SKM-1 treated with dmso at 0.1 percent for 144 hours (cell line): ENCODE measurements at regions not wholly inside any gene's neighbourhood (a gene's known extent, or its start where the extent isn't known, plus 50 kb on each side); places are given as distances from the start of the nearest gene placed in this dataset.

ENCODE experiments used
- DNase-seq: peaks from one replicate; lab custom pipeline; 2025; ENCODE audit not compliant: unreplicated experiment; lab: John Stamatoyannopoulos, UW

DNA sequence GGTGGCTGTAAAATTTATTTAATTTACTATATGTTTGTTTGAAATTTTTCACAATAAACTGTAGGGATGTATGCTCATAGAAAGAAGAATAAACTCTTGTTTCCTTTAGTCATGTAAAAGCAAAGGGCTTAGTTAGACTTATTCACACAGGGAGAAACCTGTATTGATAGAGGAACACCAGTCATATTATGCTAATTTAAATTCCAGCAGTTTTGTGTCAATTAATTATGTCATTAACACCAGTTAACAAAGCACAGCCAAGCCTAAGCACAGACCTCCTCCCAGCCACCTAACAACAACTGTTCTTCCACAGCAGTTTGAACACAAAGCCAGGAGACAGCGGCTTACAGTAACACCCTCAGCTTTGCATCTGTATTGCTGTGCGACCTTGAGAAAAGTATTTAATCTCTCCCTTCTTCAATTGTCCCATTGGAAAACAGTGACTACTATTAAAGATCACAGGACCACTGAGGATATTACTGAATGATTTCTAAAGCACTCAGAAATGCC is 260.8 kb upstream of the RRP15 start:
- no peak for DNase-seq

DNA sequence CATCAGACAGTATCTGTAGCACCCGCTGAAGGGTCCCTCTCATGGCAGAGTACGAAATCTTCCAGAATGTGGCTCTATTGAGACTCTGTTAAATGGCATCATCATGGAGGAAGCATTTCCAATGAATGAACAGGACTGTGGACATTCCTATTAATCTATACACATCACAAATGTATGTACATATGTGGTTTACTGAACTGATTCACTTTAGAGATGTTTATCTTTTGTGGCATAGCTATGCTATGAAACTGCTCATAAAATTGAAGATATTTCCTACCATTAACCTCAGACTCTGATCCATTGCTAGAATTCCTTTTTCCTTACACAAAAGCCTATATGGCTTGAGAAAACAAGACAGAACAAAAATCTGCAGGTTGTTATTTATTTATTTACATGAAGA is 259.6 kb upstream of the RRP15 start:
- DNase-seq: no peak

DNA sequence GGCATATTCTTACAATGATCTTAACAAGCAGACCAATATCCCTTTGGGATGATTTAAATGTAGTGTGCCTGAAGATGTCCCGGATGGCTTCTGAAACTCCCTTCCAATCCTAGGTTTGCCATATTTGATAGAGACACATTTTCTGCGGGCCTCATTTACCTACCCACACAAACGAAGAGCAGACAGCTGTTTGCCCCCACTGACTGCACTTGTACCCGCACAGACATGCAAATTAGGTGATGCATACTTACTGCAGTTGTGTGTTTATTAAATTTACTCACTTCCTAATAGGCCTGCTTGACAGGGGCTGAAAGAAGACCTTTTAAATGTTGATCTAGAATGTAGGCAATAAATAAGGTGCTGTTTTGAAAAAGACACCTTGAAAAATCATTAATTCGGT is 257.9 kb upstream of the RRP15 start:
- DNase-seq: no peak

DNA sequence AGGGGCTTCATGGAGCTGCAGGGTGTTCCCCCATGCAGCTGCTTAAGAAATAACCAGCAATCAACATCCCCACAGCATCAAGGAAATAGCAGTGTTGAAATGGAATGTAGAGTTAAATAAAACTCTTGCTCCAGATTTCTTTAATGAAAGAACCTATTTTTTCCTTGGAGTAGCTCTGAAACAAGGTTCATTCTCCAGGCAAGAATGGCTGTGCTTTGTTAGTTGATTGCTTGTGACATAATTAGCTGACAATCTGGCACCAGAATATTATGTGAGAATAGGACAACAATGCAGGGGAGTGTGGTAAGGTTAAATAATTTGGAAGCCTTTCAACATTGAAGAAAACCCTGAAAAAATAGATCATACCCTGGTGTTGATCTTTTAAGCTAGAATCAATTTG is 254.2 kb upstream of the RRP15 start:
- DNase-seq: no peak

DNA sequence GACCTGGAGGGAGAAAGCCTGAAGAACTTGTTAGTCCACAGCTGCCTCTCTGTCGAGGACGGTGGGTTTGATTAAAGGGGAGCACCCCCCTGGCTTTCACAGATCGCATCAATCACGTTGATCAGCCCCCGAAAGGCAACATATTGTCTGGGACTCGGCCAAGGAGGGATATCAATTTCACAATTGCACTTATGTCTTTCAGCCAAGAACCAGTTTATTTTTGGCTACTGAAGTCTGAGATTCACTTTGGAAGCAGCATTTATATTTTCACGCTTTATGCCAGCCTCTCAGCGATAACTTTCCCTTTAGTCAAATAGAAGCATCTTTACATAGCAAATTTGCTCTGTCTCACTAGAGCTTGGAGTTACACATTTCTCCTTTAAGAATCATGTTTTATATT is 253.2 kb upstream of the RRP15 start:
- DNase-seq: no peak

DNA sequence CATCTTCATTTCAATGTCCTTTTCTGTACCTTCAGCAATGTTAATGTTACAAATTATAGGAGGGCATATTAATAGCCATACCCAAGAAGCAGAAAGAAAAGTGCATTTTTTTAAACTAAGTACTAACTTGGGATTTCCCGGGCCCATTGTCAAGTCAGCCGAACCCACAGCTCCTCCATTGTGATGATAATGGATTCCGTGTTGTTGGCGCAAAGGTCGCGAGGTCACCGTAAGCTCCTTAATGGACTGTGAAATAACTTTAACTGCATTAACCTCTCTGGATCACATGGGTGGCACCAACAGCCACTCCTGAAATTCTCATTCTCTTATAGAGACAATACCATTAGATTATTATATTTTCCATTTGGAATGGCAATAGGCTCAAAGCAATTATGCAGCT is 250.6 kb upstream of the RRP15 start:
- DNase-seq: no peak

DNA sequence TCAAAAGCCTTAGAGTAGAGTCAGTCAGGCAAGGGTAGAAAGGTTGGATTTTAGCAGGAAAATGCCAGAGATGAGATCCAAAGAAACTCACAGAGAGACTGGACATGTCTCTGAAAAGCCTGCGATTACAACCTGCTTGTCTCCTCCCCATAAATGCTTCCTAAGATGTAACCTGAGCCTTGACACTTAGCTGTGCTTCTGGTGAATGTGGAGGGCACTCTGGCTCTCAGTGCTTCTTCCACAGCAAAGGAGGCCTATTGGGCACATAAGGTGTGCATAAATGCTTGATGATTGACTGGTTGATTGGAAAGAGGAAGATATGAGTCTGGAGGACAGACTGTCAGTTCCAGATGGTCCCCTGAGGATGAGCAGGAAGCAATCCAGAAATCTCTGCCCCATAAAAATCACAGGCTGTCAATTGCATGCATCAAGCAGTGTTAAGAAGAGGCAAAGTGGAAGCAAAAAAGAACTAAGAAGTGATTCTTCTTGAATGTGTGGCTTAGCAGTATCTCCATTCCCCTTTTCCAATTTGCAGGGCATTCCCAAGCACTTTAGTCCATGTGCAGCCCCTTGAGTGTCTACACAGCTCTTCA is 236.2 kb upstream of the RRP15 start:
- DNase-seq: no peak

DNA sequence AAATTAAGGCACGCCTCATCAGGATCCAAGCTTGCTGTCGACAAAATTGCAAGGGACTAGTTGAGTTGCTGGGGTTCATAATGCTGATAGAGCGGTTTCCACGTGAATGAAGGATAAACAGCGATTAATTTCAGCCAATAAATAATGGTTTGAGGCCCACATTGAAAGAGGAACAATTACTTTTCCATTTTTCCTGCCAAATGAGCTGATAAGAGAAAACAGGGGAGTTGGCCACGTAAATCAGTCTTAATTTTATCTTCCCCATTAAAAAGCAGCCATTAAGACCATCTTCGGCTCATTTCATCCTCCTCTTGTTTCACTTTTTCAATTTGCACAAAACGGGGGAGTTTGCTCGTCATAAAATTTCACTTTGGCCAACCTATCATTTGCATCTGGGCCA is 235.5 kb upstream of the RRP15 start:
- DNase-seq: no peak

DNA sequence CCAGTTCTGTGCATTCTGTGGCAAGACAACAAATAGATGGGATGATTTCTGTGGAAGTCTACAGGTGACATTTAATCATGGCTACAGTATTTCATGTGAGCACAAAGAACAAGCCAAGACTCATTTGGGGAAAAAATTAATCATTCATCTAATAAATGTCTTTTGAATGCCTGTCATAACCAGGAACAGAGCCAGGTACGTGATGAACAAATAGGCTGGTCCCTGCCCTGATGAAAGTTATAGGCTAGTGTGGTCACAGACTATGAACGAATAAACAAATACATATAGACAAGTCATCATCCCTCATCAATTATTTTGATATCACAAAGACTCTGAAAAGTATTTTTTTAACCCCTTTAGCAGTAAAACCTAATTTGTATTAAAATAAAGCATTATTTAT is 226.4 kb upstream of the RRP15 start:
- no peak for DNase-seq

DNA sequence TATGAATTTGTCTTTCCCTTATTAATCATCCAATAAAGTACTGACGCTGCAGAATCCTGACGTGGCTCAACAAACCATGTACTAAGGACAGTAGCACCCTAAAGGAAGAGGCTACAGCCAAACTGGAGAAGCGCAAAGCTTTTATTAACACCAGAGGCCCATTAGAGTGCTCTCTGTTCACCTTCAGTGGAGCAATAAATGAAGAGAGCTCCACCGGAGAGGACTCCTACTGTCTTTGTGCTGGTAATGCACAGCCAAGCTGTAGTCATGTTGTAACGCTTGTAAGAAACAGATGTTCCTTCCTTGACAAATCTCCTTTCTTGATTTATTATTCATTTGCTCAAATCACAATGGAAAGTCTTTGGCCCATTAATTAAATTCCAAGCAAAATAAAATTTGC is 220.7 kb upstream of the RRP15 start:
- DNase-seq: no peak

DNA sequence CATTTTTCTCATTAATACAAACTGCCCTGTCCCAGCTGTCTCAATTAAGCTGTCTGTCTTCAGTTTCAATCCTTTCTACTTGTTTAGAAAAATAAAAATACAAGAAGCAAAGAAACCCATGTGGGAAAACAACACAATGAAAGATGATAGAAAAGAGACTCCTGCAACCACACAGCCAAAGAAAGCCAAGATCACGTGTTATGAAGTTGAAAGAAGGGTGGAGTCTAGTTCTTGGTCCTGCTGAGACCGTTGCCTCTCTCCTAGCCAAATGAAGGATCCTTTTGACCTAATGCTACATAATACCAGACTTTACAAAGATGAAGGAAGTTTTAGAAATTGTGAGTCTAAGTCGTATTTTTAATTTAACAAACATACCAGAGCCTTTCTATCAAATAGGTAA is 218.8 kb upstream of the RRP15 start:
- DNase-seq: no peak

DNA sequence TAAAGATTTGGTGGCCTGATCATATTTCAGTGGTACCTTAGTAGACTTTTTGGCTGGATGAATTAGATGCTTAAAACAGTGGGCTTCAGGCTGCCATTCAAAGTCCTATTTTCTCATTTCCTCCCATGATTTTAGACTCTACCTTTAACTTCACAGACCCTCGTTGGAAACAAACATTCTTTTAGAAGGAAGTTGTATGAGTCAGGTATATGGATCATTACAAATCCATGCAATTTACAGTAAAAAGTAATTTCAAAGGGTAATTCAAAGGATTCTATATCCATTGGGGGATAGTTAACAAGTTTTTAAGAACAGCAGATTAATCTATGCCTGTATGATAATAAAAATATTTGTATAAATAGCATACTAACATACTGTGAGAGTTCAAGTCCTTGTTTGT is 216.9 kb upstream of the RRP15 start:
- no peak for DNase-seq

DNA sequence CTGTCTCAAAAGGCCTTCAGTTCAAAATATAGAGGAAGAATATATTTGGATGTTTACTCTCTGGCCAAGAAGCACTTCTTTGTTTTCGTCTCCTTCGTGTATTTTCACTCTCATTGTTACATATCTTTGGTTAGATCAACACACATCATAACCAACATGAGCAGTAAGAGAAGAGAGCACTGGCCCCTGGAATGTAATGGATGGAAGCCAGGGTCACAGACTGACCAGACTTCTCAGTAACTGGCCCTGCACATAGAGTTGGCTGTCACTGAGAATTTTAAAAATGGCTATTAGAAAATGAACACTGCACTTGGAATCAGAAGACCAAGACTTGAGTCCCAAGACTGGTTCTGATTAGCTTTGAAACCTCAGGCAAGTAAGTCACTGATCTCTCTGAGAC is 215.9 kb upstream of the RRP15 start:
- DNase-seq: no peak

DNA sequence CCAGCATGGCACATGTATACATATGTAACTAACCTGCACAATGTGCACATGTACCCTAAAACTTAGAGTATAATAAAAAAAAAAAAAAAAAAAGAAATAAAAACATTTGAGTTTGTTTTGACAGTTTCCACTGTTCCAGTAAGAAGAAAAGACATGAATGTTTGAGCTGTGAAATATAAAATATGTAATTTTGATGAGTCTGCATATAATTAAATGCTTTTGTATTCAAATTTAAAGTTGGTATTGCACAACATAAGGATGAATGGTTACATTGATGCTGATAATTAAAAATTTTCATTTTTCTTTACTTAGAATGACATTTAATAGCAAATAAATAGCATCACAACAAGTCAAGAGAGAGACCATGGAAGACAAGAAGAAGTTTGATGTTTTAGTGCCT is 212.0 kb upstream of the RRP15 start:
- no peak for DNase-seq

DNA sequence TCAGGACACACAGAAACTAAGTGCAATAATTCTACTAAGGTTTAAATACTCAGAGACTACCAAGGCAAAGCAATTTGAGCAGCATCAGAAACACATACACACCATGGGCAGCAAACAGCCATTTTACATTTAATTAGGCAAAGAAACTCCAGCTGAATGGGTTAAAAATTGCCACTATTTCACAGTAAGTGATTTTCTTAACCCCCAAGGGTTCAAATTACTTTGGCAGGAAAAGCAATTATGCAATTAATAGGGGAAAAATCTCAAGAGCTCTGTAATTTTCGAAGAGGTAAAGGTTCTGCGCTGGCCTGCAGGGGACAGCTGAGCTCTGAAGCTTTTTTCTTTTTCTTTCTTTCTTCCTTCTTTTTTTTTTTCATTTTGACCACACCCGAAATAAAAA is 206.2 kb upstream of the RRP15 start:
- no peak for DNase-seq

DNA sequence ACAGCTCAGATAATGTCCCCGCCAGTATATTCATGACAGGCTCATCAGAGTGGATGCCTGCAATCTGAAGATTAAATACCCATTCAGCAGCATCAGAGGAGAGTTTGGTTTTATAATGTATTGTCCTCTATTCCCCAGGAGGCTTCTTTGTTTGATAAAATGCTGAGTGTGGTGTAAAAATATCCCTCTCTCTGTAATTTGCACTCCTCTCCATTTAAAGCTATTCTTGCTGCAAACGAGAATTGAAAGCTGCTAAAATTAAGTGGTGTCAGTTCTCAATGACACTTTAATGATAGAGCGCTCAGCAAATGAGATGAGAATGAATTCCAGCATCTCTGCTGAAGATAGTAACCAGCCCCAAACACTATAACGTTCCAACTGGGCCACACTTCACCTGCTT is 205.7 kb upstream of the RRP15 start:
- DNase-seq: no peak

DNA sequence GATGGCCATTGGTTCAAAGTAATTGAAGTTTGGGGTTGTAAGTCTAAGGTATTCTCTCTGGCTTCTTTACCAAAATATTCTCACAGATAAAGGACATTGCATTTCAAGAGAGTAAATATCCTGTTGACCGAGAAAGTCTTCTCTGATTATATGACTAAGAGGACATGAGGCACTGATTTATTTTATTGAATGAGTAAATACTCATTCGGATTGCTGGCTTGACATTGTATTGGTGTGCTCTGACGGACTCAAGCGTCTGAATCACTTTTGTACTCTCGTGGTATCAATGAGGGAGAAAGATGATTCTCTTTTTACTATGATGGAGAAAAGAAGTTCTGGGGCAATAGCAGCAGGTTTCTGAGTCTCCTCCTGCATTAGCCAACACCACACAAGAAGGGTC is 205.3 kb upstream of the RRP15 start:
- DNase-seq: no peak

DNA sequence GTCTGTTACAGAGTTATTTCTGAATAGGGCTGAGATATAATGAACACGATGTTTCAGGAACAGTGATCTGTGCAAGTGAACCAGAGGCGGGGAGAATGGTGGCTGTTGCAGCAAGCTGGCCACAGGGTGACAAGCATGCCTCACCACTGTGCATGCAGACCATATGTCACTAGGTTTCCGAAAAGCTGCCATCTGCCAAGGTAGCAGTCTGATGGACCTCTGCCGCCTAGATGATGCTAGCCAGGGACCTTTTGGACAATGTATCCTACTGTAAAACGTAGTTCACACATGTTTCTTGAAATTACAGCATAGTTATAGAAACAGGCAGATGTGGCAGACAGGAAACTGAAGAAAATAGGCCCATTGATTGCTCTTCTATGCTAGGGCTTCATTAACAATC is 204.2 kb upstream of the RRP15 start:
- no peak for DNase-seq

DNA sequence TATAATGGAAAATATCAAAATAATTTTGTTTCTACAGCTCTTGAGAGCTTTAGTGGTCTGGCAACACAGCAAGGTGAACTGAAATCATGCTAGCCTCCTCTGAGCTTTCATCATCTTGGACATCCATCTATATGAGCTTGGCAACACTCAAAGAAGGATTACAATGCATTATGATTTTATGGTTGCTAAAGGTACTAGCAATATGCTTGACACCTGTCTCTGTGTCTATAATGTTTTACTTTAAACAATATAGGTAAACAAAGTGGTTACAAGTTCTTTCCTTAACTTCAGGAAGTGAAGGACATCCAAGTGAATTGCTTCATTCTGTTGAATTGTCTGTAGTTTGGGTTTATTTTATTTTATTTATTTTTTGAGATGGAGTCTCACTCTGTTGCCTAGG is 203.7 kb upstream of the RRP15 start:
- DNase-seq: no peak

DNA sequence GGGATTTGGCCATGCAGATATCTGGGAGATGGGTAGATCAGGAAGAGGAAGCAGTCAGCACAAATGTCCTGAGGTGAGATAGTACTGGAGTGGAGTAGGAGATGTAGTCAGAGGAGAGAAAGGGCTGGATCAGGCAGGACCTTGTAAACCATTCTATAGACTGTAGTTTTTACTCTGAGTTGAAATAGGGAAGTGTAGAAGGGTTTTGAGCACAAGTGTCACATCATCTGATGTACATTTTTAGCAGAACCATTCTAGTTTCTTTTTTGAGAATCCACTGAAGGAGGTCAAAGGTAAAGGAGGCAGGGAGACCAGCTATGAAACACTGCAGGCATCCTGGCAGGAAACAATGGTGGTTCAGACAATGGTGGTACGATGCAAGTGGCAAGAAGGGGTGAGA is 194.6 kb upstream of the RRP15 start:
- no peak for DNase-seq

DNA sequence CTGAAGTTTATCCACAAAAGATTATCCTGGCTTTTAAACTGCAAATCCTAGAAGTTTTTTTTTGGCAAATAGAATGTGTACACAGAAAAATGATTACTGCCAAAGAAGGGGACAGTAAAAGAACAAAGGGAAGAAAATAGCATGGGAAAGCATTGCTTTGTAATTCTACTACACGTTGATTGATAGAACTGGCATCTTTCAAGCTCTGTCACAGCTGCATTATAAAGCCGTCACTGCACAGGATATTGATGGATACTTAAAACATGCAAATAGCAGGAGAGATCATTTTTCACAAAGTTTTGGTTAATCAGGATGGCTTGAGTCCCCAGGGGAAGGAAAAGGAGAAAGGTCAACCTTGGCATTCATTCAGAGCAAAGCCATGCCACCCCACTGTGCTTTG is 183.7 kb upstream of the RRP15 start:
- no peak for DNase-seq

DNA sequence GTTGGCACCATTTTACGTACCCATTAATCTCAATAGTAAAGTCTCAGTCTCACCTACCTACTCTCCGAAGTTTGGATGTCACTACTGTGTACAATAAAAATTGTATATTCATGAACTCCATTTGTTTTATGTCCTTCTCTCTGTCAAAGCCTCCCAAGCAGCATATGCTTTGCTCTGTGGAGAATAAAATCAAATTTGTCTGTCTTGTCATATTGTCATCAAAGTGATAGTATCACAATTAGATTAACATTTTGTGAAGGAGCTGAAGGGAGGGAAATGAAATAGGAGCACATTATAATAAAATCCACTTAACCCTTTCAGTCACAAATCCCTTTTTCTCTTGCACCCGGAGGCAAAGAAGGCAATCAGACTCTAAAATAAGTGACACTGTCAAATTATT is 177.1 kb upstream of the RRP15 start:
- DNase-seq: no peak

DNA sequence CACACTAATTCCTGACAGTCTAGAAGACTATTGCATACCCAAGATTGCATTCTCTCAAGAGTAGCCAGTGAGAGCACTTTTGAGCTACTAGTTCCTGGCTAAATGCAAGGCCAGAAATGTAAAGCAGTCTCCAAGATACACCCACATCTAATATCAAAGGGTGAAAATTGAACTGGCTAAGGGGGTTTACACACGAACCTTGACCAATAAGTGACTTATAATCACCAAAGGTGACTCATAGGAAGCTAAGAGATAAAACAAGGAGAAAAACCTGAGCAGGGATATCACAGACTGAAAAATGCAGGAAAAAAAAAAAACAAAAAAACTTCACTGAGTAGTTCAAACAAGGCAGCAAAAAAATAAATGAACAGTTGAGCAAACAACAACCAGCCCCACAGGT is 172.2 kb upstream of the RRP15 start:
- DNase-seq: no peak

DNA sequence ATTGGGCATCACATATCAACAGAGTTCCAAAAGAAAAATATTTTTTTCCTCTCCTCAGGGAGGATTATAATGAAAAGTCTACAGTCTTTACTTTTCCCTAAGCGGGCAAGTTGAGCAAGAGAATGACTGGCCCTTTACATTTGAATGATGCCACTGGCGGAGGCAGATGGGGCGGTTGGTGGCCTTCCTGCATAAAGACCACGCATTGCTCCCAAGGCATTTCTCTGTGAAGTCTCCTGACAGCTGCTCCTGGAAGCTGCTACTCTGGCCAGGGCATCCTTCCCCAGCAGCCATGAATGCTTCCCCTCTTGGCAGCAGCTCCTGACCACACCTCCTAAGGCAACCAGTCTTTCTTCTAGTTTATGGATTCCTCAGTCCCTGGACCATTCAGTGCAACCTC is 161.1 kb upstream of the RRP15 start:
- no peak for DNase-seq
